VCaP (cell line): ENCODE measurements at regions not wholly inside any gene's neighbourhood (a gene's known extent, or its start where the extent isn't known, plus 50 kb on each side); places are given as distances from the start of the nearest gene placed in this dataset.

ENCODE experiments used
- H3K27ac ChIP-seq: fragments of 450-650 bp; 2 replicates; pipeline ENCODE4 v1.5.1; 2017
- CTCF ChIP-seq: fragments of 450-650 bp; conservative IDR thresholded peaks from 2 replicates; pipeline ENCODE4 v1.5.1; 2017; ENCODE audit warnings: mild to moderate bottlenecking, moderate library complexity

- no peak overlapping the region for H3K27ac ChIP-seq
- no peak for TF ChIP-seq CTCF
These were observed 62.6 kb upstream of the TNFRSF21 start for GRCh38 chr6:47372318-47372717.

GRCh38 chr6:47375426-47375825 is 65.7 kb upstream of the TNFRSF21 start:
- TF ChIP-seq CTCF, result no peak
- H3K27ac ChIP-seq, result no peak overlapping the region

- no peak for TF ChIP-seq CTCF
- no peak overlapping the region for H3K27ac ChIP-seq
These were observed 67.2 kb upstream of the TNFRSF21 start for GRCh38 chr6:47376930-47377329.

- no peak for TF ChIP-seq CTCF
- H3K27ac ChIP-seq, result no peak overlapping the region
These were observed 68.3 kb upstream of the TNFRSF21 start for GRCh38 chr6:47377971-47378370.

- no peak overlapping the region for H3K27ac ChIP-seq
- no peak for TF ChIP-seq CTCF
These were observed 69.6 kb upstream of the TNFRSF21 start for GRCh38 chr6:47379328-47379727.

- TF ChIP-seq CTCF, result no peak
- H3K27ac ChIP-seq, result no peak overlapping the region
These were observed 70.5 kb upstream of the TNFRSF21 start for GRCh38 chr6:47380251-47380650.

GRCh38 chr6:47381036-47381435 is 71.3 kb upstream of the TNFRSF21 start:
- TF ChIP-seq CTCF, result no peak
- no peak overlapping the region for H3K27ac ChIP-seq

GRCh38 chr6:47383360-47383759 is 73.7 kb upstream of the TNFRSF21 start:
- H3K27ac ChIP-seq, result no peak overlapping the region
- no peak for TF ChIP-seq CTCF
